ENCODE measurements at regions not wholly inside any gene's neighbourhood (a gene's known extent, or its start where the extent isn't known, plus 50 kb on each side); places are given as distances from the start of the nearest gene placed in this dataset.

GRCh38 chr6:43947860-43948259, 177.8 kb downstream of the VEGFA start:
- TF ChIP-seq EZH2 (IDR thresholded peaks at IDR 0.05; ENCODE audit: borderline replicate concordance, low read length): no peak
- no peak for TF ChIP-seq CTCF (conservative IDR thresholded peaks at IDR 0.05 in 1 of 2, IDR thresholded peaks at IDR 0.05 in 1 of 2; ENCODE audit: extremely low read depth in 1 of 2, insufficient read depth in 1 of 2, low read depth in 1 of 2, low read length in 2 of 2)
